HEK293T (cell line): ENCODE measurements at regions not wholly inside any gene's neighbourhood (a gene's known extent, or its start where the extent isn't known, plus 50 kb on each side); places are given as distances from the start of the nearest gene placed in this dataset.
A peak's percentile ranks its signal among the peaks of the same experiment; 100 is the strongest.

Source experiments
- CTCF ChIA-PET: fragments of 350-600 bp; formaldehyde crosslinking; extraction: SDS; loops from one replicate; lab custom pipeline; 2021; ENCODE audit warnings: antibody characterized with exemption, inconsistent platforms; lab: Yijun Ruan, JAX
- POLR2A ChIA-PET: fragments of 350-600 bp; formaldehyde crosslinking; extraction: SDS; loops from one replicate; lab custom pipeline; 2020; ENCODE audit warnings: antibody characterized with exemption, inconsistent platforms; lab: Yijun Ruan, JAX
- DNase-seq: peaks from one replicate; pipeline ENCODE4 v3.0.0; 2012; ENCODE audit warnings: mixed read lengths; ENCODE audit errors: extremely low spot score
- ARNT ChIP-seq: fragments of 450-650 bp; IDR thresholded peaks from 2 replicates; pipeline ENCODE4 v1.6.1; 2017; ENCODE audit warnings: mild to moderate bottlenecking
- BHLHE40 ChIP-seq: fragments of 450-650 bp; IDR thresholded peaks from 2 replicates; pipeline ENCODE4 v1.6.1; 2016; ENCODE audit warnings: mild to moderate bottlenecking, moderate library complexity, borderline replicate concordance
- CTBP1 ChIP-seq: fragments of 450-650 bp; IDR thresholded peaks from 2 replicates; pipeline ENCODE4 v1.6.1; 2016; ENCODE audit warnings: borderline replicate concordance
- ELF4 ChIP-seq: fragments of 450-650 bp; IDR thresholded peaks from 2 replicates; pipeline ENCODE4 v1.6.1; 2017; ENCODE audit warnings: antibody characterized with exemption
- FOXA1 ChIP-seq: fragments of 450-650 bp; IDR thresholded peaks from 2 replicates; pipeline ENCODE4 v1.6.1; 2016; ENCODE audit warnings: mild to moderate bottlenecking
- FOXK2 ChIP-seq: fragments of 450-650 bp; IDR thresholded peaks from 2 replicates; pipeline ENCODE4 v1.6.1; 2016; ENCODE audit warnings: mild to moderate bottlenecking
- FOXM1 ChIP-seq: fragments of 450-650 bp; IDR thresholded peaks from 2 replicates; pipeline ENCODE4 v1.6.1; 2017; ENCODE audit warnings: mild to moderate bottlenecking, borderline replicate concordance
- HDGF ChIP-seq: fragments of 450-650 bp; IDR thresholded peaks from 2 replicates; pipeline ENCODE4 v1.6.1; 2017; ENCODE audit warnings: antibody characterized with exemption, borderline replicate concordance
- L3MBTL2 ChIP-seq: fragments of 450-650 bp; conservative IDR thresholded peaks from 2 replicates; pipeline ENCODE4 v1.6.1; 2016; ENCODE audit warnings: mild to moderate bottlenecking
- LEF1 ChIP-seq: fragments of 450-650 bp; IDR thresholded peaks from 2 replicates; pipeline ENCODE4 v1.6.1; 2017; ENCODE audit warnings: mild to moderate bottlenecking, borderline replicate concordance
- NFRKB ChIP-seq: fragments of 450-650 bp; IDR thresholded peaks from 2 replicates; pipeline ENCODE4 v1.6.1; 2016; ENCODE audit warnings: mild to moderate bottlenecking, moderate library complexity
- PKNOX1 ChIP-seq: fragments of 450-650 bp; IDR thresholded peaks from 2 replicates; pipeline ENCODE4 v1.6.1; 2016
- SP1 ChIP-seq: fragments of 450-650 bp; IDR thresholded peaks from 2 replicates; pipeline ENCODE4 v1.6.1; 2017
- SUZ12 ChIP-seq: fragments of 450-650 bp; IDR thresholded peaks from 2 replicates; pipeline ENCODE4 v1.6.1; 2016; ENCODE audit warnings: mild to moderate bottlenecking
- TARDBP ChIP-seq: fragments of 450-650 bp; IDR thresholded peaks from 2 replicates; pipeline ENCODE4 v1.6.1; 2016
- ZNF384 ChIP-seq: fragments of 450-650 bp; IDR thresholded peaks from 2 replicates; pipeline ENCODE4 v1.6.1; 2016

- POLR2A ChIA-PET = no interaction called here
- no peak for DNase-seq
- CTCF ChIA-PET = no interaction called here
- no peak for TF ChIP-seq ZNF384
- TF ChIP-seq CTBP1 = no peak
- TF ChIP-seq L3MBTL2 = no peak
- no peak for TF ChIP-seq FOXM1
- TF ChIP-seq BHLHE40 = no peak
- TF ChIP-seq FOXA1 = no peak
- no peak for TF ChIP-seq ELF4
- TF ChIP-seq ARNT = no peak
- no peak for TF ChIP-seq SUZ12
- TF ChIP-seq TARDBP = no peak
- TF ChIP-seq NFRKB = no peak
- no peak for TF ChIP-seq SP1
- no peak for TF ChIP-seq LEF1
- no peak for TF ChIP-seq PKNOX1
- no peak for TF ChIP-seq FOXK2
- no peak for TF ChIP-seq HDGF
Measured at GRCh38 chr6:125549202-125549884, 200.1 kb upstream of the HEY2 start.

GRCh38 chr6:125550892-125551291, 198.5 kb upstream of the HEY2 start:
- CTCF ChIA-PET = no interaction called here
- POLR2A ChIA-PET = no interaction called here
- TF ChIP-seq TARDBP (no peak), SP1 (no peak), ELF4 (no peak), LEF1 (no peak), ARNT (no peak), NFRKB (no peak), SUZ12 (no peak), FOXM1 (no peak), CTBP1 (no peak), ZNF384 (no peak), PKNOX1 (no peak), FOXA1 (no peak), HDGF (no peak), BHLHE40 (no peak), L3MBTL2 (no peak), FOXK2 (no peak)
- no peak for DNase-seq

- CTCF ChIA-PET = interaction anchor here (0.7 kb wide), 1 partner anchor 31 kb away, joined by 4 read pairs; no protein-coding TSS in a partner anchor
- no peak for DNase-seq
- POLR2A ChIA-PET = interaction anchor here (1.1 kb wide), 1 partner anchor 190 kb away, joined by 3 read pairs; no protein-coding TSS in a partner anchor
- TF ChIP-seq ARNT (peak; percentile 77), FOXA1 (no peak), TARDBP (no peak)
Measured at GRCh38 chr6:125552819-125553218, 196.6 kb upstream of the HEY2 start.

GRCh38 chr6:125554456-125554855, 195.0 kb upstream of the HEY2 start:
- no peak for DNase-seq
- TF ChIP-seq HDGF (no peak), PKNOX1 (no peak), ARNT (no peak), SP1 (no peak), ELF4 (no peak), FOXA1 (no peak), BHLHE40 (no peak), NFRKB (no peak), FOXM1 (no peak), FOXK2 (no peak), ZNF384 (no peak), L3MBTL2 (no peak), CTBP1 (no peak), LEF1 (no peak), SUZ12 (no peak), TARDBP (no peak)
- ChIA-PET CTCF (no interaction called here), POLR2A (no interaction called here)

- no peak for DNase-seq
- ChIA-PET POLR2A (no interaction called here), CTCF (no interaction called here)
- TF ChIP-seq FOXK2 (no peak), TARDBP (no peak), FOXM1 (no peak), SUZ12 (no peak), ZNF384 (no peak), PKNOX1 (no peak), ARNT (no peak), LEF1 (no peak), BHLHE40 (no peak), NFRKB (no peak), CTBP1 (no peak), SP1 (no peak), ELF4 (no peak), FOXA1 (no peak), HDGF (no peak), L3MBTL2 (no peak)
Measured at GRCh38 chr6:125558241-125558843, 191.1 kb upstream of the HEY2 start.
